Fibroblast of skin of back (primary cell): ENCODE measurements at regions not wholly inside any gene's neighbourhood (a gene's known extent, or its start where the extent isn't known, plus 50 kb on each side); places are given as distances from the start of the nearest gene placed in this dataset.
"Not testable (repeated sequence)": the region's sequence is repeated elsewhere in the genome, so short reads cannot be mapped to it uniquely, and the experiment has no call there.

ENCODE experiments used
- DNase-seq: peaks from one replicate; pipeline ENCODE4 v3.0.0-alpha.2; 2013

DNA sequence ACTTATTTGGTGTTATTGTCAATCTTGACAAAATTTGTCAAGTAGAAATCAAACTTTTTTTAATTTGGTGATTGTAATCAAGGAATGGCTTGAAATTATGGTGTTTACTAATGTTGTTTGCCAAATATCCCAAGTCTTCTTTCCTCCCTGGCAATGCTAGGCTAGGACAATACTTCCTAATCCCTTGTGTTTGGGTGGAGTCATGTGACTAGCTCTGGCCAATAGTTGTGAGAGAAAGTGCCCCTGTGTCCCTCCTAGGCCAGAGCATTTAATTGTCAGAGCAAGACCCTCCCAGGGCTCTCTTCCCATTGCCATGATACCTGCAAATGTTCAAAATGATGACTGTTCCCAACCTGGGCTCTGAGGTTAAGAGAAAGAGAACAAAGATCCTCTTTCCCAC is 132.7 kb downstream of the ANXA2 start:
- no peak for DNase-seq

DNA sequence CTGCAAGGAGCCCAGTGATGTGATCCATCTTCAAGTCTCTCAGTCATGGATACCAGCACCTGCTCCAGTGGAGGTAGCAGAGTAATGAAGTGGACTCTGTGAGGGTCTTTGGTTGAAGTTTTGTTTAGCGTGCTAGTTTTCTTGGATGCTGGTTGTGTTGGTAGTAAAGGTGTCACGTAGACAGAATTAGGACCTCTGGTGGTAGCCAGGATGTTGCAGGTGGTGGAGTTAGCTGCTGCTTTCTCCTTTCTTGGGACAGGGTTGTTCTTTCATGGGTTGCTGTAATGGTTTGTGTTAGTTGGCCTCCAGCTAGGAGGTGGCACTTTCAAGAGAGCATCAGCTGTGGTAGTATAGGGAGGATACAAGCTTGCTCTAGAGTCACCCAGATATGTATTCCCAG is 125.2 kb downstream of the ANXA2 start:
- DNase-seq: no peak

DNA sequence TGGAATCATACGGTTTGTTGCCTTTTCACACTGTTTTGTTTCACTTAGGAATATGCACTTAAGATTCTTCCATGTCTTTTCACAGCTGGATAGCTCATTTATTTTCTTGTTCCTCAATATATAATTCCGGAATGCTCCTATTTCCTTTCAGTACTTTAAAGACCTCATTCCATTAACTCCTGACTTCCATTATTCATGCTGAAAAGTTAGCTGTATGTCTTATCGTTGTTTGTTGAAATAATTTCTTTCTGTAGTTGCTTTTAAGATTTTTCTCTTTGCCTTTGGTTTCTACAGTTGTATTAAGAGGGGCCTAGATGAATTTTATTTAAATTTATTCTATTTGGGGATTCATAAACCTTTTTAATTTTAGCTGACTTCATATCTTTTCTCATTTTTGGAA is 122.2 kb downstream of the ANXA2 start:
- DNase-seq: no peak

DNA sequence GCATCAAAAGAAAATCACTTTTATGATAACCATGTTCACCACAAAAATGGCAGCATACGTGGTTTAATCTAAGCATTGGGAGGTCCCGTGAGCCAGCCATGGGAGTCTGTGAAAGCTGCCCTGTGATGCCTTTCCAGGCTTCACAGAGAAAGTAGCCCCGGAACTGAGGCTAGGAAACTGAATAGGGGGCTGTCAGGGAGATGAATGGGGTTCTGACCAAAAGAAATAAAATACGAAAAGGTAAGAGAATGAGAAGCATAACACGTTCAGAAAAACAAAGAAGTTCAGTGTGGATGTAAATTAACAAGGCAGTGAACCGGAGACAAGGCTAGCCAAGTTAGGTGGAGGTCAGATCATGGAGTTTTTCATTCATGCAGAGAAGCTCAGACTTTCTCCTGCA is 118.9 kb downstream of the ANXA2 start:
- no peak for DNase-seq

DNA sequence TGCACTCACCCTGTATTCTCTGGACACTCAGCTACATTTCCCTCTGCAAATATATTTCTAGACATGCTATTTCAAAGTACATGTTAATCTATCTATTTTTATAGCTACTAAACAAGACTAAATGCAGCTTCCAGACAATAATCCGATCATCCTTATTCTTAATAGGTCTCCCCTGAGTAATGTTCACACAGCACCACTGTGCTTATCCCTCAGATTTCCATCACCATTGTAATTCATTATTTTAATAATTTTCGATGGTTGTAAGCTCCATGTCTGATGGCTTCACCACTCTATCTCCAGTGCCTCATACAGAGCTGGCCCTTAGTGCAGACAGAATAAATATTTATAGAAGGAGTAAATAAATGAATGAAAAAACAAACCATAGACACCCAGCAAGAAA is 117.5 kb downstream of the ANXA2 start:
- no peak for DNase-seq

DNA sequence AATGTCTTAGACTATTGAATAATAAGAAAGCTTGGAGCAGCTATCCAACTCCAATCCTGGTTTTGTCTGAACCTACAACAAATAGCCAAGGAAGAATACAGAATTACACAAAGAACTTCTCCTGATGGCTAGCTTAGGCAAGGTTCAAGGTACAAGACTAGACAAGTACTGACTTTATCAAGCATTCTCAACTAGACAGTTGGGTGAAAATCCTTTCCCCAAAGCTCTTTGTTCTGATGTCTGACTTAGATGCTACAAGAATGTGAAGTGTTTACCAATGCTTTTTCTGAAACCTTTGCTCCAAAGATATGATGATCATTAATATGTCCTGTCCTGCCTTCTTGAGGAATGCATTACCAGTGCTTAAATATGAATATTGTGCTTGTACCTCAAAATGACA is 113.8 kb downstream of the ANXA2 start:
- no peak for DNase-seq

DNA sequence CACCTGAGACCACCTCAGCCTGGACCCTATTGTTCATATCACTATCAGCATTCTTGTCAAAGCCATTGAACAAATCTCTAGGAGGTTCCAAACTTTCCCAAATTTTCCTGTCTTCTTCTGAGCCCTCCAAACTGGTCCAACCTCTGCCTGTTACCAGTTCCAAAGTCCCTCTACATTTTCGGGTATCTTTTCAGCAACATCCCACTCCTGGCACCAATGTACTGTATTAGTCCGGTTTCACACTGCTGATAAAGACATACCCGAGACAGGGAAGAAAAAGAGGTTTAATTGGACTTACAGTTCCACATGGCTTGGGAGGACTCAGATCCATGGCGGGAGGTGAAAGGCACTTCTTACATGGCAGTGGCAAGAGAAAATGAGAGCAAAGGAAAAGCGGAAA is 101.9 kb downstream of the ANXA2 start:
- not testable (repeated sequence) for DNase-seq

DNA sequence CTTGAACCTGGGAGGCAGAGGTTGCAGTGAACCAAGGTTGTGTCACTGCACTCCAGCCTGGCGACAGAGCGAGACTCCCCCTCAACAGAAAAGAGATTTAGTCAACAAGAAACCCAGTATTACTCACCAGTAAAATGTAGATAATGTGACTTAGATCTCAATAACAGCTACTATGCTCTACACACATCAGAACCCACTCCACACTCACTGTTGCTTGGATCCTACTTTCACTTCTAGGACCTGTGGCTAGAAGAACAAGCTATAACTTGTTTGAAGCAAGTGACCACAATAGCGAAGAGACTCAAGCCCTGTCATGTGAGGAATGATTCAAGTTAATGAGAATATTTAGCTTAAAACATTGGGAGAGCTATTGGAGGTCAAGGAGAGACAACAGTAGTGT is 100.7 kb downstream of the ANXA2 start:
- DNase-seq: no peak
